ENCODE measurements at regions not wholly inside any gene's neighbourhood (a gene's known extent, or its start where the extent isn't known, plus 50 kb on each side); places are given as distances from the start of the nearest gene placed in this dataset.

- TF ChIP-seq POLR2A (IDR thresholded peaks at IDR 0.05; ENCODE audit: low read length) (no peak), GATA1 (IDR thresholded peaks at IDR 0.05; ENCODE audit: low read depth, low read length) (no peak)
Measured at GRCh38 chr21:43289442-43289841, 120.6 kb downstream of the CRYAA start.
